SK-N-SH (cell line): ENCODE measurements at regions not wholly inside any gene's neighbourhood (a gene's known extent, or its start where the extent isn't known, plus 50 kb on each side); places are given as distances from the start of the nearest gene placed in this dataset.

ENCODE experiments used
- CTCF ChIP-seq: fragments of 200-600 bp; sonication (generic); IDR thresholded peaks from 2 replicates; pipeline ENCODE4 v1.6.1; 2017; ENCODE audit warnings: antibody characterized with exemption, mild to moderate bottlenecking, moderate library complexity
- NFIC ChIP-seq: IDR thresholded peaks from 2 replicates; pipeline ENCODE4 v1.4.0; 2012; ENCODE audit warnings: borderline replicate concordance
- POLR2AphosphoS5 ChIP-seq: IDR thresholded peaks from 2 replicates; pipeline ENCODE4 v1.6.1; 2012; ENCODE audit warnings: low read depth, low read length
- REST ChIP-seq: IDR thresholded peaks from 2 replicates; pipeline ENCODE4 v1.6.1; 2012; ENCODE audit warnings: mild to moderate bottlenecking, low read depth, low read length, moderate library complexity
- TAF1 ChIP-seq: IDR thresholded peaks from 2 replicates; pipeline ENCODE4 v1.6.1; 2012; ENCODE audit warnings: low read depth, mild to moderate bottlenecking, low read length, moderate library complexity, borderline replicate concordance
- TEAD4 ChIP-seq: IDR thresholded peaks from 2 replicates; pipeline ENCODE4 v1.4.0; 2012; ENCODE audit warnings: mild to moderate bottlenecking, borderline replicate concordance; ENCODE audit not compliant: insufficient read depth
- USF1 ChIP-seq: IDR thresholded peaks from 2 replicates; pipeline ENCODE4 v1.4.0; 2012; ENCODE audit warnings: low read depth, borderline replicate concordance

- no peak for TF ChIP-seq NFIC
- TF ChIP-seq CTCF, result no peak
- TF ChIP-seq TEAD4, result no peak
- TF ChIP-seq USF1, result no peak
- TF ChIP-seq TAF1, result no peak
- TF ChIP-seq REST, result no peak
- no peak for TF ChIP-seq POLR2AphosphoS5
These were observed 249.9 kb upstream of the SIX2 start for GRCh38 chr2:45259138-45259537.
